ENCODE measurements at regions not wholly inside any gene's neighbourhood (a gene's known extent, or its start where the extent isn't known, plus 50 kb on each side); places are given as distances from the start of the nearest gene placed in this dataset.

GRCh38 chr1:10873189-10873588 is 76.7 kb upstream of the CASZ1 start:
- TF ChIP-seq TAF1 (conservative IDR thresholded peaks at IDR 0.05): no peak
- TF ChIP-seq RAD21 (IDR thresholded peaks at IDR 0.05): no peak
- TF ChIP-seq CTCF (IDR thresholded peaks at IDR 0.05; ENCODE audit: low read depth, low read length, missing input control): no peak
- TF ChIP-seq REST (IDR thresholded peaks at IDR 0.05): no peak
- no peak for TF ChIP-seq JUND (IDR thresholded peaks at IDR 0.05)
- TF ChIP-seq MAX (IDR thresholded peaks at IDR 0.05): no peak
